ENCODE measurements at regions not wholly inside any gene's neighbourhood (a gene's known extent, or its start where the extent isn't known, plus 50 kb on each side); places are given as distances from the start of the nearest gene placed in this dataset.

DNA sequence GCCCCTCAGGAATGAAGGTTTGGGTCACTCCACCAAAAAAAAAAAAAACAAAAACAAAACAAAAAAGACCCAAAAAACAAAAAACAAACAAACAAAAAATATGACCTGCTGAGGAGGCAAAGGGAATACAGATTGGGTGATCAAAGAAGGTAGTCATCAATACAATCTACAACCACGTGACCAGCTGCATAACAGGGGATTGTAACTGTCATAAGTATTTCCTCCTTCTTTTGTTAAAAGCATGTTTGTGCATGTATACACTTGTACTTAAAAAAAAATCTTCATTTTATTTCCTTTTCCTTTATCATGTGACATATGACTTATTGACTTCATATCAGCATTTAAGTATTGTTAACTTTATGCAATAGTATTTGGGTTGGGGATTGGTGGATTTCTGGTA is 165.1 kb upstream of the IRS2 start:
- TF ChIP-seq, protein P1, sequence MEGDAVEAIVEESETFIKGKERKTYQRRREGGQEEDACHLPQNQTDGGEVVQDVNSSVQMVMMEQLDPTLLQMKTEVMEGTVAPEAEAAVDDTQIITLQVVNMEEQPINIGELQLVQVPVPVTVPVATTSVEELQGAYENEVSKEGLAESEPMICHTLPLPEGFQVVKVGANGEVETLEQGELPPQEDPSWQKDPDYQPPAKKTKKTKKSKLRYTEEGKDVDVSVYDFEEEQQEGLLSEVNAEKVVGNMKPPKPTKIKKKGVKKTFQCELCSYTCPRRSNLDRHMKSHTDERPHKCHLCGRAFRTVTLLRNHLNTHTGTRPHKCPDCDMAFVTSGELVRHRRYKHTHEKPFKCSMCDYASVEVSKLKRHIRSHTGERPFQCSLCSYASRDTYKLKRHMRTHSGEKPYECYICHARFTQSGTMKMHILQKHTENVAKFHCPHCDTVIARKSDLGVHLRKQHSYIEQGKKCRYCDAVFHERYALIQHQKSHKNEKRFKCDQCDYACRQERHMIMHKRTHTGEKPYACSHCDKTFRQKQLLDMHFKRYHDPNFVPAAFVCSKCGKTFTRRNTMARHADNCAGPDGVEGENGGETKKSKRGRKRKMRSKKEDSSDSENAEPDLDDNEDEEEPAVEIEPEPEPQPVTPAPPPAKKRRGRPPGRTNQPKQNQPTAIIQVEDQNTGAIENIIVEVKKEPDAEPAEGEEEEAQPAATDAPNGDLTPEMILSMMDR (IDR thresholded peaks at IDR 0.05): no peak

DNA sequence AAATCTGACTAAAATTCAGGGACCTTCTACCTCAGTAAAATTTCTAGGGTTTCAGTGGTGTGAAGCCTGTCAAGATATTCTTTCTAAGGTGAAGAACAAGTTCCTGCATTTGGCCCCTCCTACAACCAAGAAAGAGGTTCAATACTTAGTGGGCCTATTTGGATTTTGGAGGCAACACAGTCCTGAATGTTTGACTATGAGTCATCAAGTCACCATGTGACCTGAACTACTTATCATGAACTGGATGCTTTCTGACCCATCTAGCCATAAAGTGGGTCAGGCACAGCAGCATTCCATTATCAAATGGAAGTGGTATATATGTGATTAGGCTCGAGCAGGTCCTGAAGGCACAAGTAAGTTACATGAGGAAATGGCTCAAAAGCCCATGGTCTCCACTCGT is 163.0 kb upstream of the IRS2 start:
- TF ChIP-seq, protein P1 (IDR thresholded peaks at IDR 0.05): no peak

DNA sequence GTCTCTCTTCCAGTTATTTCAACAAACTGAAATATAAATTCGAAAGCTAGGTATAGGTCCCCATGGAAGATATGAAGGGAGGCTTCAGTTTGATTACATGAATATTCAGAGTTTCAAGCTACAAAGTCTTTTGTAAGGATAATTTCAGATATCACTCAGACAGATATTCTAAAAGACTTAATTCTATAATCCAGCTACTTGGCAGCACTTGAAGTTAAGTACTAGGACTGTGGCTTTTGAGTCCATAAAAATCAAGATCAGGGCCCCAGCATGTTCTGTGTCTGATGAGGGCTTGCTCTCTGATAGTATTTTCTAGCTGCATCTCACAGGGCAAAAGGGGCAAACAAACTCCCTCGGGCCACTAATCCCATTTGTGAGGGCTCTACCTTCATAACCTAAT is 160.6 kb upstream of the IRS2 start:
- TF ChIP-seq, protein P1 (IDR thresholded peaks at IDR 0.05): no peak

DNA sequence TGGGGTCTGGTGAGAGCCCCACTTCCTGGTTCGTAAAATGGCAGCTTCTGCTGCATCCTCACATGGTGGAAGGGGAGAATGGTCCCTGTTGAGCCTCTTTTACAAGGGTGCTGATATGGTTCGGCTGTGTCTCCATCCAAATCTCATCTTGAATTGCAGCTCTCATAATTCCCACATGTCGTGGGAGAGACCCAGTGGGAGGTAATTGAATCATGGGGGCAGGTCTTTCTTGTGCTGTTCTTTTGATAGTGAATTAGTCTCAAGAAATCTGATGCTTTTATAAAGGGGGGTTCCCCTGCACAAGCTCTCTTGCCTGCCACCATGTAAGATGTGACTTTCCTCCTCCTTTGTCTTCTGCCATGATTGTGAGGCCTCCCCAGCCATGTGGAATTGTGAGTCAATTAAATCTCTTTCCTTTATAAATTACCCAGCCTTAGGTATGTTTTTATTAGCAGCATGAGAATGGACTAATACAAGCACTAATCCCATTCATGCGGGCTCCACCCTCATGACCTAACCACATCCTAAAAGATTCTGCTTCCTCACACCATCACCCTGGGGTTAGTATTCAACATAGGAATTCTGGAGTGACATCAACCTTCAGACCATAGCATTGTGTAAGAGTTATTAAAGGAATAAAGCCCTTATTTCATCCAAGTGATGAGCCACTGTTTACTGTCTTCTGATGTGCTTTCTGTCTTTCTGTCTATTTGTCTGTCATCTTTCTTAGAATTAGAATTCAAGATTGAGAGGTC is 159.0 kb upstream of the IRS2 start:
- TF ChIP-seq, protein P1 (IDR thresholded peaks at IDR 0.05): no peak

DNA sequence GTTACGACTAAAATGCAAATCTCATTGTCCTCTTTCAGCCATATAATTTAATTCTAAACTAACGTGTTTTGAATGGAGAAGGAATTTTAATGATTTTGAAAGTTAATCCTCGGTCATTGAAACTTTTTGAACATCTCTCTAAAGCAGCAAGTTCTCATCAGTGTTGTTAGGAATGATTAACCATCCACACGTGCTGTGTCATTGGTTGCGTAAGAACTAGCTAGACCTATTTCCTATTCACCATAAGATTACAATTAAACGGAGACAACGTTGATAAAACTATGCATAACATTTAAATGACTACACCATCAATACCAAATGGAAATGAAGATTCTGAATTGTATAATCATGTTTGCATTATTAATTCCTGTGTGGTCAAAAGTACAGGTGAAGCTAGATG is 155.6 kb upstream of the IRS2 start:
- TF ChIP-seq, protein P1 (IDR thresholded peaks at IDR 0.05): no peak

DNA sequence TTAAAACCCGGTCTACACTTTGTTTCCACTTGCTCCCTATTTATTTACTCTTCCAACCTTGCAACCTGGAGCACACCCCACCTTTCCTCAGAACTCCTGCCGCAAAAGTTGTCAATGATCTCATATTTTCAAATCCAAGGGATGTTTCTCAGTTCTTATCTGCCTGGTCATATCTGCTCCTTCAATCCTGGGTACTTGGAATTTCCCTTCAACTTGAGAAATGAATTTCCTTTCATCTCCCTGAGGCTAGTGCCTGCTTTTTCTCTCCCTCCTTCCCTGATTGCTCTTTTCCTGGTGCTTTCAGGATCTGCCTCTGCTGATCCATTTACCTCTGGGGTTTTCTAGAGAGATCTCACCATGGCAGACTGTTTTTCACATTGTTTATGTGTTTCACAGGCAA is 154.8 kb upstream of the IRS2 start:
- TF ChIP-seq, protein P1 (IDR thresholded peaks at IDR 0.05): no peak

DNA sequence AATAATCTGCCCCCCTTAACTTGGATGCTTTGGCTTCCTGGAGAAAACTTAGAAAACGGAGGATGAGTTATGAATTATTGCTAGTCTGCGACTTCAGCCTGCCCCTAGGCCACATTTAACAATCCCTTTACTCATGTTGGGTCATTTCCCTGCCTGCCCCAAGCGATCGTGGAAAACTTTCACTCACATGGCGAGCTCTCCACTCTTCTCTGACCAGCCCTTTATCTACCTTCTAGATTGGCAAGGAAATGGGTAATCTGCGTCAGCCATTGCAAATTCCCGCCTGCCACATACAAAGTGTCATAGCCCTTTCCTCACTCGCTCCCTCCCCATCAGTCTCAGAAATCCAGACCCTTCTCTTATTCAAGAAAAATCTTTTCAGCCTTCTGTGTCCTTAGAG is 154.3 kb upstream of the IRS2 start:
- TF ChIP-seq, protein P1 (IDR thresholded peaks at IDR 0.05): no peak

DNA sequence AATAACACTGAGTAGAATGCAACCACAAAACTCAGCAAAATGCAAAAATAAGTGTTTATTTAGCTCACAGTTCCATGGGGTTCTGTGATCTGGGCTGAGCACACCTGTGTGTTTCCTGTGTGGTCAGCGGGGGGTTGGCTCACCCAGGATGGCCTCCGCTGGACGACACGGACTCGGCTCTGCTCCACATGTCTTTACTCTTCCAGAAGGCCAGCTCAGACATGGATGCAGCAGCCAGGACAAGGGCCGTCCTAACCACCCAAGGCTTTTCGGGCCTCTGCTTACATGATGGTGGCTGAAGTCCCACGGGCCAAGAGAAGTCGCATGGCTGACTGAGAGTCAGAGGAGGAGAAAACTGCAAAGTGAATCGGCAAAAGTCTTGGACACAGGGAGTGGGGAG is 153.5 kb upstream of the IRS2 start:
- TF ChIP-seq, protein P1 (IDR thresholded peaks at IDR 0.05): no peak

Data from LNCAP (cell line).